HG02938 (cell line): ENCODE measurements at regions not wholly inside any gene's neighbourhood (a gene's known extent, or its start where the extent isn't known, plus 50 kb on each side); places are given as distances from the start of the nearest gene placed in this dataset.
"Not testable (repeated sequence)": the region's sequence is repeated elsewhere in the genome, so short reads cannot be mapped to it uniquely, and the experiment has no call there.

Source experiments
- ATAC-seq: cut with Tn5 transposase; IDR thresholded peaks from one replicate; pipeline ENCODE4 v1.9.1; 2021; ENCODE audit warnings: mild to moderate bottlenecking, moderate library complexity; ENCODE audit not compliant: unreplicated experiment

GRCh38 chr14:48738186-48738925, 847.8 kb downstream of the RPS29 start:
- no peak for ATAC-seq

DNA sequence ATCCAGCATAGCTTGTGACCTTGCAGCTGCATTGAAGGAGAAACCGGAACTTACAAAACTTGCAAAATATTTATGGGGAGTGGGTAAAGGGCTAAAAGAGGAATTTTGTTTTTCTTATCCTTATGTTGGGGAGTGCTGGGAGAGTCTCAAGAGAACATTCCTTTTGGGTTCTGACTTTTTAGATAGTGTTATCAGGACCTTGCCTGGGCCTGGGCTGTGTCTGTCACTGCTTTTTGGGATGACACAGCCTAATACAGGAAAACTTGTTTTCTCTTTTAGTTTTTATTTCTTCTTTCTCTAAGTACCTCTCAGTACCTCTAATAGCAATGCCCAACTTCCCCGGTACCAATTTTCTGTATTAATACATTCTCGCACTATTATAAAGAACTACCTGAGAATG, 850.6 kb downstream of the RPS29 start:
- no peak for ATAC-seq

DNA sequence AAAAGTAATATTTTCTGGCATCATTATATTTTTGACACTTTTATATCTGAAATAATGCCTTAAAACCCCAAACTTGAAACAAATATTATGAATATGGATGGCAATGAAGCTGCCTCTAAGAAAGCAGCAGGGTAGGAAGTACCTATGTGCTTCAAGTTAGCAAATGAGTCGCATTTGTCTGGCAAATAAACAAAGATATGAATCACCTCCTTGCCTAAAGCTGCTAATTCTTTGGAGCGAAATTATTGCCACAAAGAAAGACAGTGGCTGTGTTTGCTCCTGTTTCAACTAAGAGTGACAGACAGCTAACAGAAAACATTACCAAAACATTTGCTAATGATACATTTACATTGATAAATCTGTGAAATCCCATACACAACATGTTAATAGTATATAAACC, 854.9 kb downstream of the RPS29 start:
- no peak for ATAC-seq

GRCh38 chr14:48726080-48726642, 860.0 kb downstream of the RPS29 start:
- no peak for ATAC-seq

GRCh38 chr14:48725051-48725734, 861.0 kb downstream of the RPS29 start:
- no peak for ATAC-seq

GRCh38 chr14:48723841-48724495, 862.2 kb downstream of the RPS29 start:
- no peak for ATAC-seq

DNA sequence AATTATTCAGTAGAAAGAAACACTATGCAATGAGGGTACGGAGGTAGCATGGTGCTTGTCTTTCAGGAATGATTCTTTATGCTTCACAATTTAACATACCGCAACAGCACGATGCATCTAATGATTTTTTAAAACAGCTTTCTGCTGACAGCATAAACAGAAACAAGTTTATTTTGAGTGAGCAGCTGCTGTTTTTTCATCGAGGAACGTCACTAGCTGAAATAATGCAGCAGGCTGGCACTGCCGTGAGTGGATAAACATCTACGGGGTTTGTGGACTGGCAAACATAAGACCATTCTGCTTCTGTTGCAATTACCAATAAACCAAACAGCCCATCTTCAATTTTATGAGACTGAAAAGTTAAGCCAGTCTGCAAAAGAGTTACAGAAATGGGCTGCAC, 871.8 kb downstream of the RPS29 start:
- ATAC-seq, result no peak

- no peak for ATAC-seq
These were observed 876.0 kb downstream of the RPS29 start for GRCh38 chr14:48710133-48710532.

DNA sequence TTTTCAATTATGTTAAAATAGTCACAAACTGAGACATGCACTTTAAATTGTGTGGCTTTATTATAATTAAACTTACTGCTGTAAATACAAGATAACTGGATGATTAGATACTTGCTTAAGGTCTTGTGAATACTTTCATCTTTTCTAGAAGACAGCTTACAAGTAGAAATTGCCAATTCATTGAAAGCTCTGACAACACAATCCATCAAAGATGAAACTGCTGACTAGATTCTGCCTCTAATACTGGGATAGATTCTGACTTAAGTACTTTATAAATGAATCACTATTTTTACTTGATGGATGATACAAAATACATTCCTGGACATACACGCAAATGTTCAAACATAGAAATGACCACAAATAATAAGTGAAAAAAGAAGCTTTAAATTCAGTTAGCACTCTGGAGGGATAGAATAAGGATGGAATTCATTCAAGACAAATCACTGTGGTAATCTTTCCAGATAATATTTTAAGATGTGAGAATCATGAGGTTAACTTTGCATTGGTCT, 876.8 kb downstream of the RPS29 start:
- no peak for ATAC-seq

DNA sequence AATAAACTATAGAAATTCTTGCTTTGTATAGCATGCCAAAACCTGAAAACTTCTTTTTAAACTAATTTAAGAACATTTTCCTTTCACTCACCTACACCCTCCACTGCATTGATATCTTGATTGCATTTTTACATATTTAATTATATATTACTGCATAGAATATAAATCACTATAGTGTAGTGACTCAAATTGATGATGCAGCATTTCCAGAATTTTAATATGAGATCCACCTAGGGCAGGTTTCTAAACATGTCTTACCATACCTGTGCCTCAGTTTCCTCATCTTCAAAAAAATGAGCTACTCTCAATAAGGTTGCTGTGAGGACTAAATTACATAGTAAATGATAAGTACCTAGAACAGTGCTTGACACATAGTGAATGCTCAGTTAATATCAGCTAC, 881.5 kb downstream of the RPS29 start:
- no peak for ATAC-seq

DNA sequence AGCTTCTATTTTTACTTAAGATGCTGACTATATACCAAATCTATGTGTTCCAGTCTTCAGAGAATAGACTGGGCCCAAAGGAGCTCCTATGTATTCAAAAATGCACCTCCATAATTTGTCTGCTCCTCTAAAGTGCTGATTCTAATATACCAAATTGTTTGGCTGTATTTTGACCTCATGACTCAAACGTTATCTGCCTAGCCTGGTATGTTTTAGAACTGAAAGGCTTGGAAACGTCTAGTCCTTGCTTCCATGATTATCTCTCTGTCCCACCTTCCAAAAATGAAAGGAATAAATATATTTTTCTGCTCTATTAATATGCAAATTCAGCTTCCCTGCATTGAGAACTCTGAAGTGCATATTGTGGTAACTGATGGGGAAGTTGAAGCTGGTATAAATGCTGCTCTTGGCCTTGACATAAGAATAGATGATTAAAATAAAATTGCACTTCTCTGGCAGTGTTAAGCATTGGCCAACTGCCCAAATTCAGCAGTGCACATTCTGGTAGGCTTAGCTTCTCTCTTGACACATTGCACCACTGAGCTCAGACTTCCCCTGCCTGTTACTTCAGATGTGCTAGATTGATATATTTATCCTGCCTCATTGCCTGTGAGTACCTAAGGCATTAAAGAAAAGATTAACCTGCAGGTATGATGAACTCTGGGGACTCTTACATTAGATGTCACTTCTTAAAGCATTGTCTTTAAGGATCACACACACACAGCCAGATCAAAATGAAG, 882.3 kb downstream of the RPS29 start:
- no peak for ATAC-seq

DNA sequence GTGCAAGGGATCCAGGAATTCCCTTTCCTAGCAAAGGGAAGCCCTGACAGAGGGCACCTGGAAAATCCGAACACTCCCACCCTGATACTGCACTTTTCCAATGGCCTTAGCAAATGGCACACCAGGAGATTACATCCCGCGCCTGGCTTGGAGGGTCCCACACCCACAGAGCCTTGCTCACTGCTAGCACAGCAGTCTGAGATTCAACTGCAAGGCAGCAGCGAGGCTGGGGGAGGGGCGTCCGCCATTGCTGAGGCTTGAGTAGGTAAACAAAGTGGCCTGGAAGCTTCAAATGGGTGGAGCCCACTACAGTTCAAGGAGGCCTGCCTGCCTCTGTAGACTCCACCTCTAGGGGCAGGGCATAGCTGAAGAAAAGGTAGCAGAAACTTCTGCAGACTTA, 888.8 kb downstream of the RPS29 start:
- ATAC-seq, result not testable (repeated sequence)

GRCh38 chr14:48693793-48694192, 892.4 kb downstream of the RPS29 start:
- ATAC-seq, result no peak

GRCh38 chr14:48690349-48690748, 895.8 kb downstream of the RPS29 start:
- no peak for ATAC-seq

GRCh38 chr14:48686650-48687049, 899.5 kb downstream of the RPS29 start:
- no peak for ATAC-seq

- no peak for ATAC-seq
These were observed 913.7 kb downstream of the RPS29 start for GRCh38 chr14:48672506-48672905.

DNA sequence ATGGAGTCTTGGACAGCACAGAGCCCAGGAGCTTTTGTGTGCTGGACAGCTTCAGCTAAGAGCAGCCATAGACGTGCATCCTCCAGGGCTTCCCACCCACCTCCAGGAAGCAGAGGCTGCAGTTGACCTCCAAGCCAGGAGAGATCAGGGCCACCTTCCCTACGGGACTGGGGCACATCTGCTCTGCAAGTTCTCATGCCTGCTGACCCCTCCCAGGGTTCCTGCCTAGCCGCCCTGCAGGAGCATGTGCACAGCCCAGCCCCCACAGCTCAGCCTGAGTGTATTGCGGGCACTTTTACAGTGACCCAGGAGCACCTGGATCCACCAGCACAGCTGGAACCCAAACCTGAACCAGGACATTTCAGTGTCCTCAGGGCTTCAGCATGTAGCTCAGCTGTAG, 915.2 kb downstream of the RPS29 start:
- ATAC-seq, result no peak

DNA sequence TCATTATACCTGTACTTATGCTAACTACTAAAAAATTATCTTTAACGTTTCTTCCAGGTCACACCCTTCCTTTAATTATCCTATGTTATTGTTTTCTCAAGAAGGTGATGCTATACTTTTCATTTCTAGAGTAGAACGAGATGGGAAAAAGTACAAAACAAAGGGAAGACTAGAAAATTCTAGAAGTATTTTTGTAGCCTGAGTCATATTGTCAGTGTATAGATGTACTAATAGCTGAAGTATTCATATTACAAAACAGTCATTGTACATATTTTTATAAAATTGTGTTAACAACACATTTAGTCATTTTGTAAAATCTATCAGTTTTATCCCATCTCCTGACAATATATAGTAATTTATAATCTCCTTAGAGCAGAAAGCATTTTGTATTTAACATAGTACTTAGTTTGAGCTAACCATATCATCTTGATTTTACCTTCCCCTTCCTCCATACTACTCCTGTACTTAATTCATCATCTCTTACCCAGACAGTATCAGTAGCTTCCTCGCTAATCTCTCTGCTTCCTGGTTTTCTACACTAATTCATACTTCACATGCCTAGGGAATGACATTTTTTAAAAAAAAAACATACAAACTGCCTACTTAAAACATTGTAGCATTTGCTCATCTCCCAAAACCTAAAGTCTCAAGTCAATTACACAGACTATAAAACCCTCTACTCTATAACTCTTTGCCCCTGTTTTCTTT, 920.9 kb downstream of the RPS29 start:
- ATAC-seq, result no peak

GRCh38 chr14:48643241-48643640, 942.9 kb downstream of the RPS29 start:
- no peak for ATAC-seq

DNA sequence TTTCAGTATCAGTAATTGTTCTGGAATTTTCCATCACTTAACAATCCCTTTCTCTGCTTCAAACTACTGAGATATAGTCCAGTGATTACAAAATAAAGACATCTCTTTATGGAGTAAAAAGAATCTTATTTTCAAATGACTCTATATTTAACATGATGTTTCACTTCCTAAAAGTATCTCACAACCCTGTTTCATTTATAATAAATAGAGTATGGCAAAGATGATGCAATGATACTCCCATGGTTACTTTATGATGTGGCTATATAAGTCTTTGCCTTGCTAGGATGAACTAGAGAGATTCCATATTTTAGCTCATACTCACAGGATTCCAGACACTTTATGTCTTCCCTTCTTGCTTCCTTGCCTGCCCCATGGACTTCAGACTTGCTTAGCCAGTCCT, 953.5 kb upstream of the MDGA2 start:
- no peak for ATAC-seq
